ENCODE measurements at regions not wholly inside any gene's neighbourhood (a gene's known extent, or its start where the extent isn't known, plus 50 kb on each side); places are given as distances from the start of the nearest gene placed in this dataset.
A peak's percentile ranks its signal among the peaks of the same experiment; 100 is the strongest.

DNA sequence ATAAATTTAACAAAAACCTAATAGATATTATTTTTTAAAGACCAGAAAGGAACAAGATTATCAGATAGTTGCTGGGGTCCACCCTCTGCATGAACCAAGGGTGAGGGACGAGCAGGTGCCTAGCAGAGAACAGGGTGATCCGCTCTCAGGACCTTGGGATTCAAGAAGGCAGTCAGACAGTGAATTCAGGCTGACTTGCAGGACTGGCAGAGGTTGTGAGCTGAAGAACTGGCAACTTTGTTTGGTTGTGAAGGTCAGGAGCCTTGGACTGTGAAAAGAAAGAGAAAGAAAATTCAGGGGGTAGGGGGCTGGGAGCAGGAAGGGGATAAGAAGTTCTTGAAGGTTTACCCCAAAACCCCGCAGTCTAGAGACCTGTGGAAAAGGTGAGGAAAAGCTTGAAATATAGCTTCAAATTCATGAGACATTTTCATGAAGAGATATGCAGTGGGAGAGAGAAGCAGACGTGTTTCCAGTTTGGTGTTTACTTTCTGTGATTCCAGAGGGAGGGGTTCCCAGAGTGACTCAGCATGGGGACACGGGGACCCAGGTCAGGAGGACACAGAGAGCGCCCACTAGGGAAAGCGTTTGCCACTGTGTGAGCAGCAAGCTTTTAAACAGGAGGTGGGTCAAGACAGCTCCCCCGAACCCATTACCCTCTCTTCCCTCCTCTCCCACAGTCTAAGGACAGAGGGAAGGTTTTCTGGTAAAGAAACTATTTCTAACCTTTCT is 217.2 kb upstream of the UMPS start:
- no peak for DNase-seq

DNA sequence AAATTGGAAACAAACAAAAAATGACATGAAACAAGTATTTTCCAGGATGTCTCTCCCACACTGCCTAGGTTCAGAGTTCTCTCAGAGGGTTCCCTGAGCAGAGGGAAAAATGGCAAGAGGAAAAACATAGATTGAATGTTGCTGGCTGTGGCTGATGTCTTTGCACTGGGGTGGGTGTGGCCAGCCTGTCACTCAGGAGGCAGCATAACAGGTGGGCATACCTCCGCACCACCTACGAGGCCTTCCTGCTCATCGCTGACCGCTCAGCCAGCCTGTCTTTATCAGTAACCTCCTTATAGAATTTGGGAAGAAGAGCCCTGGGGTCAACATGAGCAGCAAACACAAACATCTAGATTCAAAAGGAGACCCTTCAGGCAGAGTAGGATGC is 216.6 kb upstream of the UMPS start:
- DNase-seq = no peak

DNA sequence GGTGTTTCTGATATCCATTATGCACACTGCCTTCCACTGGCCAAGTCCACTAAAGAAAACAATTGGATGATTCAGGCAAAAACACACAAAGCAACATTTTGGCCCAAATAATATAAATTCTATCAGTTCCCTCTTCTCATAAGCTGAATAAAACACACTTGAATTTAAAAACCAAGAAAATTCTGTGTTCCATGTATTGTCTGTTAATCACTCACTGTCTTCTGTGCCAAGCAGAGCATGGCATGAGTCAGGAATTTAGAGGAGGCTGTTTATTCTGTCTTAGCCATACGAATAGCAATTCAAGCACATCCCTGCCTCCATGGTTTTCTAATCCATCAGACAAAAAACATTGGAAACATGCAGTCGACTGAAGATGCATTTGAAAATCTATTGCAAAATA is 215.6 kb upstream of the UMPS start:
- DNase-seq = no peak

DNA sequence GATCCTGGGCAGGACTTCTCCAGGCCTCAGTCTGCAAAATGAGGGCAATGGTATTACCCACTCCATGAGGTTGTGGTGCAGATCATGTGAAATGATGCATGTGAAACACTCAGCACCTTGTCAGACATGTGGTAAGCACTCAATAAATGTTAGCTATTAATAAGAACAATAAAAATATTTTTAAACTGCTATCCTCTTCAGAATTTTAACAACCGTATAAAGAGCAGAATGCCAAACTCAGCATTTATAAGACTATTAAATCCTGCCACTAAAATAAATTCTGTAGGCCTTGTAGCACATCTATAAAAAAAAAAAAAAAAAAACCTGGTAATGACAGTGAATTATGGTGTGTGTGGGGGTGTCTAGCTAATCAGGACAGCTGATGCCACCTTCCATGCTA is 213.9 kb upstream of the UMPS start:
- DNase-seq = no peak

DNA sequence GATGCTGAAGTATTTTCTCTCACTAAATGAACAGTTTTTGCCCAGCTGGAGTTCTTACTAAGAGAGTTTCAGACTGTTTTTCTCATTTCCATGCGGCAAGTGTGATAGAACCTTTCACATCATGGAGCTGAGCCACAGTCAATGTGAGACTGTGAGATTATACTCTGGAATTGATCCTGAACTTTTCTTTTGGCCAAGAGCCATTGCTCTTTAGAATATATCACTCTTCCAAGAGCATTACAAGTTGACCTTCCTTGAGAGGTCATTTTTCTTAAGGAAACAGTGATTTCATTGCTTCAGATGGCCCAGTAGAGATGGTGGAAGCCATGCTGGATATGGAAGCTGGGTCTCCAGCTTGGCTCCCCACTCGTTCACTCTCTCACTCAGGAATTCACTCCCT is 212.9 kb upstream of the UMPS start:
- DNase-seq = no peak

DNA sequence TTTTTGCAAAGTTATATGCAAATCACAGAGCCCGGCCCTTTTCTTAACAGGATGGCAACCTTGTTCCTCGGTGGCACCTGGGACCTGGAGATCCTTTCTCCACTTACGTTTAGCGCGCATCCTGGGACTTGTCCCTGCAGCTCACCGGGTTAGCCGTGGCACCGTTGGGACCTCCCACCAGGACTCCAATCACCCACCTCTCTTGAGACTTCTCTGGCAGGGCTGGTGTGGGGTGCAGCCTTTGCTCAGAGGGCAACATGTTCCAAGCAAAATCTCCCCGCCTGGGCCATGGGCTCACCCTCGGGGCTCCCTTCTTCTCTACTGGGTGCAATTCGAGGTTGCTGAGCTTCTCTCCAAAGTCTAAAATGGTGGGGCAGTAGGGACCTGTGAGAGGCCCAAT is 211.9 kb upstream of the UMPS start:
- no peak for DNase-seq

DNA sequence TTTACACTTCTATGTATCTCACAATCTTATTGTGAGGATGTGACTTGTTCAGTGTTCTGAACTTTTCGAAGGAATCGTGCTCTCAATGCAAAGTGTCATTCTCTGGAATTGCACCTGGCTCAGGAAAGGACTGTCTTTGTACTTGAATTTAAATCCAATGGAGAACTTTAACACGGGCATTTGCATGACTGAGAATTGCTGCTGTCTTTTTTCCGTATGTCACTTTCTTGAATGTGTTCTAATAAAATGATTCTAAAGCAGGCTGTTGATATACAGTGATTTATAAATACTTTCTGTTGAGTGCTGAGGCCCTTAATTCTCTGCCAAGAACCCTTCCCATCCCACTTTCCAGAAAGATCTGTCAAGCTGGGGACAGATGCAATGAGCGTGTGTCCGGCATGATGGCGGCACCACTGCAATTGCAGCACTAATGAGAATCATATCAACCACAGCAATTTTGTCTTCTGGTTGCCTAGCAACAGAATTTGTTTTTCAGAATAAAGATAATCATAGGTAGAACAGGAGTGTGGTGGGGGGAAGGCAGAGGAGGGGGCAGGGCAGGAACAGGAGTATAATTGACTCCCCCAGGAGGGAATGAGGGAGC is 210.6 kb upstream of the UMPS start:
- no peak for DNase-seq

DNA sequence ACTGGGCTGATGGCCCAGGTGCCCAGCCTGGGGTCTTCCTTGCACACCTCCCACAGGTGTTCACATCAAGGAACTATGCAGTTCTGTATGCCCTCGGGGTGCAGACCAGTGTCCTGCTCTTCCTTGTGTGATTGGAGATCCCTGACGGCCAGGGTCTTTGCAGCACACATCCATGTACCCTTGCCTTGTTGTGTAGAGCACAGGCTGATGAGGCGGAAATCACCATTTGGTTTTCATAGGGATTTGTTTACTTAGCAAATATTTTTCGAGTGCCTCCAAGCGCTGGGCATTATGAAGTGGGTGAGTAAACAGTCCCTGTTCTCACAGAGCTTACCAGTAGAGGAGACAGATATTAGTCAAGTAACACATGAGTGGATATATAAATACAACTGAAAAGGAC is 209.3 kb upstream of the UMPS start:
- no peak for DNase-seq

DNA sequence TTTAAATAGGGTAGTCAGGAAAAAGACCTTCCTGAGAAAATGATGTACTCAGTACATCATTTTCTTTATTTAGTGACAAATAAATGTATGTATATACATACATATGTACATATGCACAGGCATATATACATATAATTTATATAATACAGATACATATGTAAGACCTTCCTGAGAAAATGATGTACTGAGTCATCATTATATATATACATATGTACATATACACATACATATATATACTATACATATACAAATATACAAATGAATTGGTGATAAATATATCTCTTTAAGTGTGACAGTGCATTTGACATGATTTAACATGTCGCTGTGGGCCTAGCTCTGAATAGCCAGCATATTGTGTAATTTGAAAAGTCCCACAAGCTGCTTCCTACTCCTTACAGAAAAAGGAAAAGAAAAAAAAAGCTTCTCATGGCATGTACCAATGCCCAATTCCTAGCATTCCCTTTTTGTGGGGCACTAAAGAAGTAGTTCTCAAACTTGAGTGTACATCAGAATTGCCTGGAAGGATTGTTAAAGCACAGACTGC is 208.1 kb upstream of the UMPS start:
- DNase-seq = no peak

DNA sequence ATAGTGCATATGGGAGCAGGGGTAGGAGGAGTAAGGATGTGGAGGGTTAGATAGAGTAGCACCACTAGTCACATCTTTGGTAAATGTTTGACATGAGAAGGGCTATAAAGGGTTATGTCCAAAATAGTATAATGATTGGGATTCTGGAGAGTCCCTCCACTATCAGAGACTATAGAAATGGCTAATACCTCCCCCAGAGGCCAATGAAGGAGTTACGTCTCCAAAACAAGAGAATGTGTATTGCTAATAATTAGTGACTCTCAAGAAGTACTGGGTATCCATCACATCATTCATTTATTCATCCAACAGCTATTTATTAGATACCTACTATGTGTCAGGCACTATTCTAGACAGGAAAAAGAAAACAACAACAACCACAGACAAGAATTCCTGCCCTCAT is 203.7 kb upstream of the UMPS start:
- no peak for DNase-seq

DNA sequence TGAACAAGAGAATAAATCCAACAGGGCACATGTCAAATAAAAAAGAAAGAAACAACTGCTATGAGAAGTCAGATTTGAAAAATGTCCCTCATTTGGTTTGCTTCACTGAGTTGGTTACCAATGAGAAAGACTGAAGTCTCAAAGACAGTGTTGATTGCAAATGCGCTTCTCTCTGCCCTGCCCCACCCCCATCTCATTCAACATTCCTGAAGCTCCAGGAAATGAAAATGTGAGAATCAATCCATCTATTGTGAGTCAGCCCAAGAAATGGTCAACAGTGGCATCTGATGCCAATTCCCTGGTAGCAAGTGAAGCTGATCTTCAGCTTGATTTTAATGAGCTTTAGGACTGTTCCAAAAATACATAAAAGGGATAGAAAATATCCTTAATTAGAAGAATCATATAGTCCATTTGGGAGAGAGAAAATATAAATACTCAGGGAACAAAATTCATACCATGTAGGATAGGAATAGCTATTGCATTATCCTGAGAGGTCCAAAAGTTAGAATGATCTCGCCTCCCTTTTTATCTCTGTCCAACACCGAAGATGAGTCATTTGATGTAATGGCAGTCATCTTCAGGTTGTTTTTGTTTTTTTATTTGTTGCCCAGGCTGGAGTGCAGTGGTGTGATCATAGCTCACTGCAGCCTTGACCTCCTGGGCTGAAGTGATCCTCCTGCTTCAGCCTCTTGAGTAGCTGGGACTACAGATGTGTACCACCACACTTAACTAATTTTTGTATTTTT is 200.3 kb upstream of the UMPS start:
- no peak for DNase-seq

DNA sequence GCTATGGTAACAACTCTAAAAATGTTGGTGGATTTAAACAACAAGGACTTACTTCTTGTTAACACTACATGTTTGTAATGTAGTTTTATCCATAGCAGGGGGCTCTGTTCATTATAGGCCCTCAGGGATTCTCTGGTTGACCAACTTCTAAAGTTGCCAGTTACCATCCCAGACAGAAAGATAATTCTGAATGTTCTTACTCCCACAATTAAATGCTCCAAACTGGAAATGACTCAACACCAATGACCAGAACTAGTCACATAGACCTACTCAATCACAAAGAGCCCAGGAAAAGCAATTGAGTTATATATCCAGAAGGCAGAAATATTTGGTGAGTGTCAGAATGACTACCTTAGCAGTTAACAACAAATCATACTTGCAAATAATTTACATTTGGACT is 199.3 kb upstream of the UMPS start:
- DNase-seq = no peak

DNA sequence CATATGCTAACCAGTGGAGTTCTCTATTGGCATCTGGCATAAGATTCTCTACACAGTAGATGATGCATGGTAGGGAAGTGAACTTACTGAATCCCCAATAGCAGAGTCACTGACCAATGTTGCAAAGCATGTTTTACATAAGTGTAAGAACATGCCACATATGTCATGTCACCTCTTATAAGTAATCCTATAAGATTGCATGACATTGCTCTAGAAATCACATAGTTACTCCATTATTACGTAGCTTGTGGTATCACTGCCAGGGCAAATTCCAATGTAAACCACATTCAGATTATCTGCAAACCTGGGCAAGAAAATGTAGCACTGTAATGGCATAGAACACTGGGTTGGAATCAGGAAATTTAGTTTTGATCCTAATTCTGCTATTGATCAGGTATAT is 198.2 kb upstream of the UMPS start:
- DNase-seq = no peak

DNA sequence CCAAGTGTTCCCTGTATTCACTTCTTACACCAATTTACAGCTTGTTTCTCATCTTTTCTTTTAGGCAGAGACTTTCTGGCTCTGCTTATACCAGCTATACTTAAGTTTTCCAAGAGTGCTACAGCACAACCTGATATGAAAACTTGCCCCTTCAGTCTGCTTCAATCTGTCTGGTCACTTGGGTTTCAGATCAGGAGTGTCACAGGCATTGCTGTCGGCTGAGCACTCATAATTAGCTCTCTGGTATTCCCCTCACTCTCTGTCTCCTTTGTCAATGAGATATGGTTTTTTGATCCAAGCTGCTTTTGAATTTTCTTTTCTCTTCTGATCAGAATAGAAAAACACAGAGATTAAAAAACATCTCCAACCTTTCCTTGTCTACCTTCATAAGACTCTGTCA is 194.9 kb upstream of the UMPS start:
- no peak for DNase-seq

DNA sequence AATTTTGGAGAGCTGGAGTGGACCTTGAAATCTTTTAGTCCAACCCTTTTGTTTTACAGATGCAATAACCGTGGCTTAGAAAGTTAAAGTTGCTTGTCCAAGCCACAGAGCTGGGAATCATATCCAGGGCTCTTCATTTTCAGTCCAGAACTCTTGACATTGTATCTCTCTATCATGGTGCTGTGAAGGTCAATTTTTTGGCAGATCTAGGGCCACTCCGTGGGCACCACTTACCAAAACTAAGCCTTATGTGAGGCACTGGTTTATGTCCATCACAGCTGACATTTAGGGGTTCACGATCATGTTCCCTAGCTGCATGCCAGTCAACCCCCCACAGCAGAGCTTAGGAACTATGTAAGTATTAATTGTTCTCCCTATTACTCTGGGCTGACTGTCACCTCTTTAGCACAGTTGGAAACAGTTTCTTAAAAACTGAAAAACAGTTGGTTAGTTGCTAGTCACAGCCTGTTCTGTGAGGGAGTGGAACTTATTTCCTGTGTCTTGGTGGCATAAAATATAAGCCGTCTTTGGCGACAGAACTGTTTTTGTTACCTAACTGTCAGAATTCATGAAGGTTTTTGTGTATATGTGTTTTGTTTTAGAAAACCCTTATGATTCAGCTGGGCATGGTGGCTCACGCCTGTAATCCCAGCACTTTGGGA is 189.6 kb upstream of the UMPS start:
- DNase-seq = no peak

DNA sequence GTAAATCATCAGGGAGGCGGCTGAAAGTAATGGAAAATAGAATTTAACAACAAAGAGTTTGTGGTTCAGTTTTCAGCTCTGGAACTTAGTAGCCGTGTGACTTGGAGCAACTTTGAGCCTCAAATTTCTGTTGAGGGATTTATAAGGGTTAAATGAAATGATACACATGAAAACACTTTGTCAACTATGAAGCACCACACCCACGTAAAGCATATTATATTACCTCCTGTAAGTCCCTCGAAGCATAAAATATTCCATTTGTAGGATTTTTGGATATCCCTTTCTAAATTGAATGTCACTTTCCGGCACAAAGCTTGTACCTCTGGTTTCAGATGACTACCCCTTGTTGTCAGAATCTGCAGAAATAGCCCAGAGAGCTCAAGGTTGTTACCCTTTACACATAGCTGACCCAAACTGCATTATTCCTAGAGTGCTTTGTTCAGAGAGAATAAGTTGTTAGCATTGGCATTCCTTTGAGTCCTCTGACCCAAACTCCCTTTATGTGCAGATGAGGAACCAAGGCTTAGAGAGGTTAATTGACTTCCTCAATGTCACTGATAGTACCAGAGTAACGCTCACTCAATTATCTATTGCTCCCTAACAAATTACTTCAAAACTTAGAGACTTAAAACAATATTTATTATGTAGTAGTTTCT is 187.9 kb upstream of the UMPS start:
- DNase-seq = no peak

DNA sequence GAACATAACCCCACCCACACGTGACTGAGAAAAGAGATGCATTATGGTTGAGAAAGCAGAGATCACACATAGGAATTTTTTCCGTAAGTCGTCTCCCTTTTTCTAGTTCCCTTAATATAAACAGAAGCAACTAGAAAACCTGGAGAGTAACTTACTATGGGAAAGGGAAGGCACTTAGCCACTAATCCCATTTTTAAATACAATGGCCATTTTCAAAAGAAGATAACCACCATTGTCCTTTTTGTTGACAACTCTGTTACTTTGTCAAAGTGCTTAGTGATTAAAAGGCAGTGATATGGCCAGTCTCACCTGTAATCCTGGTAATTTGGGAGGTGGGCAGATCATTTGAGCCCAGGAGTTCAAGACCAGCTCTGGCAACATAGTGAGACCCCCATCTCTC is 184.4 kb upstream of the UMPS start:
- DNase-seq = no peak

DNA sequence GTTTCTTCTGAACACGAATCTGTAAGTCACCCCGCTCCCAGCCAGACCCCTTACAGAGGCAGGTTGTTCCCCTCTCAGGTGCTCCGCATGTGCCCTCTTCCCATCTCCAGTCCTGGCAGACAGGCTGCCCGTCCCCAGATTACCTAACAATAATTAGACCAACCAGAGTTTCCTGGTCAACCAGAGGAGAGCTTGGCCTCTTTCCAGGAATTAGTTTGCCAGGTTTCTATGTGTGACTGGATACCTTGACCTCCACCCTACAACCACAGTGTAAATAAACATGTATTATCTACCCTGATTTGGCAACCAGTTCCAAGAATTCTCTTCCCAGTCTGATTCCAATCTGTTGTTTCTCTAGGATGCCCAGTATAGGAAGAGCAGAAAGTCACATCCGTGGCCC is 178.0 kb upstream of the UMPS start:
- no peak for DNase-seq

DNA sequence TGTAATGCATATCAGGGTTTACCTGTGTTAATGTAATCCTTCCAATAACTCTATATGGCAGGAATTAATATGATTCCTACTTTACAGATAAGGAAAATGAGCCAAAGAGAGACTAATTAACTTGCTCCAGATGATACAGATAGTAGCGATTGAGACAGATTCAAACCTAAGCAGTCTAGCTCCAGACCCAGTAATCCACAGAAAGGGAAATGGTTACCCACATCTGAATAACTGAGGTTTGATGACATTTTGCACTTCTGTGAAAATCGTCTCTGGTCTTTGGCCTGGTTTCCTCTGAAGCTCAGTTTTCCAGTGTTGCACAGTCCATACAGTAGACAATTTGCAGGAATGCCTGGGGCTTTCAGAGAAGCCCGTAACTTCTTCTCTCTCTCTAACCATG is 177.1 kb upstream of the UMPS start:
- DNase-seq = no peak

DNA sequence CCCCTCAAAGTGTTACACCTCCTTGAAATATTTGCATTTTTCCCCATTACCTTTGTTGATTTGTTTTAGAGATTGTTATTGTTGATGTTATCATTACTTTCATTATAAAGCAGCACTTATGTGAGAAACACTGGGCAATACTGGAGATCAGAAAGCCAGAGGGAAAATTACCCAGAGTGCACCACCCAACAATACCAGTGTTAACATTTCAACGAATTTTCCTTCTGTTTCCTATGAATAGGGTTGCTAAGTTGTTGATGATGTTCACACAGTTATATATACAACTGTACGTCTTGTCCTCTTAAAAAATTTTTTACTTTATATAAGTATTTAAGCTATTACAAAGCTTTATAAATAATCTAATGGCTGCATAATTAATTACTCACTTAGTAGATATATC is 173.6 kb upstream of the UMPS start:
- no peak for DNase-seq

DNA sequence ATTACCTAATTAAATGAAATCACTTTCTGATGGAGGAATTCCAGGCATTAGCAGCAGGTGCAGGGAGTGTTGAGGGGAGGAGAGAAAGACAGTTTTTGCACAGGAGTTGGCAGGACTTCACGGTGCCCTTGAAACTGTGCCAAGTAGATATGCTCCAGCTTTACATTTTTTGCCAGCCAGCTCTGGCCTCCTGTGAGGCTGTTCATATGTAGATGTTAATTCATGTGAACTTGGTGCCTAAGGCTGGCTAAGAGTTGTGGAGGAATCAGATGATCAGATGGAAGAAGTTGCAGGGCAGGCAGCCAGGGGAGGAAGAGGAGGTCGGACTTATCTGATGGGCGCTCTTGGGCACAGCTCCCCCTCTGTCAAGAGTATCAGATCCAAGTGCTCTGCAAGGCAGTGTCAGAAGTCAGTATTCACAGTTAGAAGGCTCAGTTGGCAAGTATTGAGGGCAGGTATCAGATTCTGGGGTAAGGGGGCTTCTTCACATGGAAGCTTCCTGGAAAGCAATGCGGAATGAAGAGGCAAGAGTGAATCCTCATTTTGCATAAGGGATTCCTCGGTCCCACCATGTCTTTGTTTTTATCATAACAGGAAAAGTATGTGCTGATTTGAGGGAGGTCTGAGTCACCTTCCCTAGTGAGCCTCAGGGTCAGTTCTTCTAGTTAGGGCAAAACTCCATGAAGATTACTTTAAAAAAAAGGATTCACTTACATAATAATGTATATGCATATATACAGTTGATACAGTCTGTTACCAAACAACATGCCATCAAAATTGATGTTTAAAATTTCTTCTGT is 172.6 kb upstream of the UMPS start:
- DNase-seq = peak; percentile 57
